ENCODE measurements at regions not wholly inside any gene's neighbourhood (a gene's known extent, or its start where the extent isn't known, plus 50 kb on each side); places are given as distances from the start of the nearest gene placed in this dataset.

DNA sequence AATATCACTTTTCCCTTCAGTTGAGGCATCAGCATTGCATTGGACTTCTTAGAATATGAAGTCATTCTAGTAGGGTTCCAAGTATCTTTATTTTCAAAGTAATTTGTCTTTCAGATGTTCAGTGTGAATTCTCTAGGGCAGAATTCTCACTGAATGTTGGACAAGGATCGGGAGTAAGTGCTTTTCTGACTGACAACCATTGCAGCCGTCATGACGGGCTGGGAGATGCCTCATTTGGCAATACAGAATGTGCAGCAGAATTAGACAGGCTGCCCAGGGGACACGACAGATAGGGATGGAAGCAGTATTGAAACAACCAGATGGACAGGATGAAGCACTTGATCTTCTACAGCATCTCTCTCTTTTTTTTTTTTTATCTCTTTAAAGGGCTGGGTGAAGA, 129.0 kb downstream of the ICE1 start:
- POLR2A ChIA-PET (ENCODE audit: low non-redundant PET): no interaction called here
- no peak for DNase-seq (ENCODE audit: low spot score)
- CTCF ChIA-PET: no interaction called here
- TF ChIP-seq, protein P1, sequence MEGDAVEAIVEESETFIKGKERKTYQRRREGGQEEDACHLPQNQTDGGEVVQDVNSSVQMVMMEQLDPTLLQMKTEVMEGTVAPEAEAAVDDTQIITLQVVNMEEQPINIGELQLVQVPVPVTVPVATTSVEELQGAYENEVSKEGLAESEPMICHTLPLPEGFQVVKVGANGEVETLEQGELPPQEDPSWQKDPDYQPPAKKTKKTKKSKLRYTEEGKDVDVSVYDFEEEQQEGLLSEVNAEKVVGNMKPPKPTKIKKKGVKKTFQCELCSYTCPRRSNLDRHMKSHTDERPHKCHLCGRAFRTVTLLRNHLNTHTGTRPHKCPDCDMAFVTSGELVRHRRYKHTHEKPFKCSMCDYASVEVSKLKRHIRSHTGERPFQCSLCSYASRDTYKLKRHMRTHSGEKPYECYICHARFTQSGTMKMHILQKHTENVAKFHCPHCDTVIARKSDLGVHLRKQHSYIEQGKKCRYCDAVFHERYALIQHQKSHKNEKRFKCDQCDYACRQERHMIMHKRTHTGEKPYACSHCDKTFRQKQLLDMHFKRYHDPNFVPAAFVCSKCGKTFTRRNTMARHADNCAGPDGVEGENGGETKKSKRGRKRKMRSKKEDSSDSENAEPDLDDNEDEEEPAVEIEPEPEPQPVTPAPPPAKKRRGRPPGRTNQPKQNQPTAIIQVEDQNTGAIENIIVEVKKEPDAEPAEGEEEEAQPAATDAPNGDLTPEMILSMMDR (conservative IDR thresholded peaks at IDR 0.05; ENCODE audit: low read depth, low read length): no peak
- no peak for TF ChIP-seq EZH2 (IDR thresholded peaks at IDR 0.05; ENCODE audit: borderline replicate concordance, low read depth, low read length, poor library complexity, severe bottlenecking)
- Histone ChIP-seq H3K4me1 (ENCODE audit: insufficient read depth, low read length, poor library complexity, severe bottlenecking) (no peaks in the 10 kb centered on the region), H3K27me3 (replicated peaks; ENCODE audit: insufficient read depth, low read depth, low read length, poor library complexity) (peaks cover 6% of the 10 kb centered on the region), H3K9me3 (ENCODE audit: low read depth, low read length, poor library complexity, severe bottlenecking) (no peaks in the 10 kb centered on the region), H3K36me3 (ENCODE audit: insufficient read depth, low read length, poor library complexity, severe bottlenecking) (no peaks in the 10 kb centered on the region), H3K27ac (ENCODE audit: low read depth, low read length, poor library complexity, severe bottlenecking) (no peak overlapping the region), H3K4me3 (ENCODE audit: low read depth, low read length, poor library complexity, severe bottlenecking) (no peak overlapping the region)
- no TSS peak for BruUV-seq (replicated peaks)
- intact Hi-C loops (cut with micrococcal nuclease; ENCODE audit: unreplicated experiment): no loop called here

DNA sequence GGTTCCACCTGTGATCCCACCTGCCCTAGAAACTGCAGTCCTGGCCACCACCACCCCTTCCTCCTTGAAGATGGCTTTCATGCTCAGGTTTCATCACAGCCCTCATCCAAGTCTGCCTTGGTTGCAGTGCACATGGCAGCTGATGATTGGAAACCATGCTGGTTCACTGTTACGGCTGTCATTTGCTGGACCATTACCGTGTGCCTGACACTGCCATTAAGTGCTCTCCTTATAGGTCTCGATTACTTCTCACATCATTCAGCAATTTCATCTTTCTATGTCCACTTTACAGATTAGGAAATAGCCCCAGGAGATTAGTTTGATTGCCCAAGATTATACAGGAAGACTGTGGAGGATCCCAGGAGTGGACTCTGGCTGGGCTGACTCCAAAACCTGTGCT, 123.9 kb downstream of the ICE1 start:
- no peaks in the 10 kb centered on the region for H3K9me3 ChIP-seq (ENCODE audit: low read depth, low read length, poor library complexity, severe bottlenecking)
- no peak overlapping the region for H3K4me3 ChIP-seq (ENCODE audit: low read depth, low read length, poor library complexity, severe bottlenecking)
- H3K36me3 ChIP-seq (ENCODE audit: insufficient read depth, low read length, poor library complexity, severe bottlenecking): no peaks in the 10 kb centered on the region
- no TSS peak for BruUV-seq (replicated peaks)
- intact Hi-C loops (cut with micrococcal nuclease; ENCODE audit: unreplicated experiment): no loop called here
- ChIA-PET POLR2A (ENCODE audit: low non-redundant PET) (no interaction called here), CTCF (no interaction called here)
- no peak for DNase-seq (ENCODE audit: low spot score)
- H3K27me3 ChIP-seq (replicated peaks; ENCODE audit: insufficient read depth, low read depth, low read length, poor library complexity): peaks cover 24% of the 10 kb centered on the region
- no peak overlapping the region for H3K27ac ChIP-seq (ENCODE audit: low read depth, low read length, poor library complexity, severe bottlenecking)
- no peaks in the 10 kb centered on the region for H3K4me1 ChIP-seq (ENCODE audit: insufficient read depth, low read length, poor library complexity, severe bottlenecking)
- TF ChIP-seq EZH2 (IDR thresholded peaks at IDR 0.05; ENCODE audit: borderline replicate concordance, low read depth, low read length, poor library complexity, severe bottlenecking): no peak
- TF ChIP-seq, protein P1 (conservative IDR thresholded peaks at IDR 0.05; ENCODE audit: low read depth, low read length): no peak

DNA sequence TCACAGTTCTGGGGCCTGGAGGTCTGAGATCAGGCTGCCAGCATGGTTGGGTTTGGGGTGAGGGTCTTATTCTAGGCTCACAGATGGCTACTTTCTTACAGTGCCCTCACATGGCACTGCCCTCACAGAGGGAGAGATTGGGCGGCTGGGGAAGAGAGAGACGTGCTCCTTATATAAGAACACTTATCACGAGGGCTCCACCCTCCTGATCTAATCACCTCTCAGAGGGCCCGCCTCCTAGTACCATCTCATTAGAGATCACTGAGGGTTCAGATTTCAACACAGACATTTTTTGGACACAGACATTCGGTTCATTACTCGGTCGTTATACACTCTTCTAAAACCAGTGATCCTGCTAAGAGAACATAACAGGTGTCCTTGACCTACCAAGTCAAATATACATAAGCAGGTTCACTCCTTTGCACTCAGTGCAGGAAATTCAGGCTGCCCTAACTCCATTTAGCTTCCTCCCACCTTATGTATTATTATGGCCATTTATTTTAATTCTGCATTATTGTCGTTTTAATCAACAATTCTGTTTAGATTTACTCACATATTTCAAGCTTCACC, 121.7 kb downstream of the ICE1 start:
- H3K27me3 ChIP-seq (replicated peaks; ENCODE audit: insufficient read depth, low read depth, low read length, poor library complexity): peaks cover 42% of the 10 kb centered on the region
- TF ChIP-seq, protein P1 (conservative IDR thresholded peaks at IDR 0.05; ENCODE audit: low read depth, low read length): no peak
- no peak for TF ChIP-seq EZH2 (IDR thresholded peaks at IDR 0.05; ENCODE audit: borderline replicate concordance, low read depth, low read length, poor library complexity, severe bottlenecking)
- H3K27ac ChIP-seq (ENCODE audit: low read depth, low read length, poor library complexity, severe bottlenecking): no peak overlapping the region
- H3K36me3 ChIP-seq (ENCODE audit: insufficient read depth, low read length, poor library complexity, severe bottlenecking): no peaks in the 10 kb centered on the region
- CTCF ChIA-PET: no interaction called here
- no peak overlapping the region for H3K4me3 ChIP-seq (ENCODE audit: low read depth, low read length, poor library complexity, severe bottlenecking)
- BruUV-seq (replicated peaks): no TSS peak
- H3K4me1 ChIP-seq (ENCODE audit: insufficient read depth, low read length, poor library complexity, severe bottlenecking): no peaks in the 10 kb centered on the region
- intact Hi-C loops (cut with micrococcal nuclease; ENCODE audit: unreplicated experiment): no loop called here
- no peaks in the 10 kb centered on the region for H3K9me3 ChIP-seq (ENCODE audit: low read depth, low read length, poor library complexity, severe bottlenecking)
- POLR2A ChIA-PET (ENCODE audit: low non-redundant PET): no interaction called here
- DNase-seq (ENCODE audit: low spot score): no peak
